ENCODE measurements at regions not wholly inside any gene's neighbourhood (a gene's known extent, or its start where the extent isn't known, plus 50 kb on each side); places are given as distances from the start of the nearest gene placed in this dataset.

DNA sequence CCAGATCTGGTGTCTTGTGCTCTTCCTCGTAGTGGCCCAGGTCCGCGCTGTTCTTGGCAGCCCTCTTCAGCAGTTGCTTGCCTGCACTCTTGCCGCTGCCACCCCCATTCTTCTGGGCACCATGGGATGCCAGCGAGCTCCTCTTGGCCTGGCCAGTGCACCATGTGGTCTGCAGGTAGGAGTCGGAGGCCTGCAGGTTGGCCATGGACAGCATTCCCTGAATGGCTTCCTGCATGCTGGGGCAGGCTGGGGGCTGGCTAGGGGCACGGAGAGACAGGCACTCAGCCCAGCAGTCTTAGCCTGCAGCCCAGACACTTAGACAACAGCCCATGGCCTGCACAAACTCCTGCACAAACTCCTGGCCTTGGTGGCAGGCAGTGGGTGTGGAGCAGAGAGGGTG lies 234.9 kb downstream of the TUBA3C start:
- no peak for TF ChIP-seq POLR2AphosphoS5 (IDR thresholded peaks at IDR 0.05; ENCODE audit: low read depth, low read length)
- no peak for TF ChIP-seq CTCF (IDR thresholded peaks at IDR 0.05)
- TF ChIP-seq, protein P1, sequence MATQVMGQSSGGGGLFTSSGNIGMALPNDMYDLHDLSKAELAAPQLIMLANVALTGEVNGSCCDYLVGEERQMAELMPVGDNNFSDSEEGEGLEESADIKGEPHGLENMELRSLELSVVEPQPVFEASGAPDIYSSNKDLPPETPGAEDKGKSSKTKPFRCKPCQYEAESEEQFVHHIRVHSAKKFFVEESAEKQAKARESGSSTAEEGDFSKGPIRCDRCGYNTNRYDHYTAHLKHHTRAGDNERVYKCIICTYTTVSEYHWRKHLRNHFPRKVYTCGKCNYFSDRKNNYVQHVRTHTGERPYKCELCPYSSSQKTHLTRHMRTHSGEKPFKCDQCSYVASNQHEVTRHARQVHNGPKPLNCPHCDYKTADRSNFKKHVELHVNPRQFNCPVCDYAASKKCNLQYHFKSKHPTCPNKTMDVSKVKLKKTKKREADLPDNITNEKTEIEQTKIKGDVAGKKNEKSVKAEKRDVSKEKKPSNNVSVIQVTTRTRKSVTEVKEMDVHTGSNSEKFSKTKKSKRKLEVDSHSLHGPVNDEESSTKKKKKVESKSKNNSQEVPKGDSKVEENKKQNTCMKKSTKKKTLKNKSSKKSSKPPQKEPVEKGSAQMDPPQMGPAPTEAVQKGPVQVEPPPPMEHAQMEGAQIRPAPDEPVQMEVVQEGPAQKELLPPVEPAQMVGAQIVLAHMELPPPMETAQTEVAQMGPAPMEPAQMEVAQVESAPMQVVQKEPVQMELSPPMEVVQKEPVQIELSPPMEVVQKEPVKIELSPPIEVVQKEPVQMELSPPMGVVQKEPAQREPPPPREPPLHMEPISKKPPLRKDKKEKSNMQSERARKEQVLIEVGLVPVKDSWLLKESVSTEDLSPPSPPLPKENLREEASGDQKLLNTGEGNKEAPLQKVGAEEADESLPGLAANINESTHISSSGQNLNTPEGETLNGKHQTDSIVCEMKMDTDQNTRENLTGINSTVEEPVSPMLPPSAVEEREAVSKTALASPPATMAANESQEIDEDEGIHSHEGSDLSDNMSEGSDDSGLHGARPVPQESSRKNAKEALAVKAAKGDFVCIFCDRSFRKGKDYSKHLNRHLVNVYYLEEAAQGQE (IDR thresholded peaks at IDR 0.05; ENCODE audit: insufficient read depth in 1 of 2, low read depth in 2 of 2, low read length in 1 of 2), result no peak
- TF ChIP-seq SIN3A (IDR thresholded peaks at IDR 0.05; ENCODE audit: borderline replicate concordance, insufficient read depth, low read depth, low read length), result no peak
